Myocyte (in vitro differentiated cells): ENCODE measurements at regions not wholly inside any gene's neighbourhood (a gene's known extent, or its start where the extent isn't known, plus 50 kb on each side); places are given as distances from the start of the nearest gene placed in this dataset.
A peak's percentile ranks its signal among the peaks of the same experiment; 100 is the strongest.

Experiments
- DNase-seq: peaks from one replicate; pipeline ENCODE4 v3.0.0-alpha.2; 2012; ENCODE audit warnings: low read depth

- no peak for DNase-seq
These were observed 57.0 kb upstream of the PLAC8 start for GRCh38 chr4:83171436-83172039.

GRCh38 chr4:83170952-83171399, 56.4 kb upstream of the PLAC8 start:
- DNase-seq: peak; percentile 14
